MG63 (cell line): ENCODE measurements at regions not wholly inside any gene's neighbourhood (a gene's known extent, or its start where the extent isn't known, plus 50 kb on each side); places are given as distances from the start of the nearest gene placed in this dataset.
"Not testable (repeated sequence)": the region's sequence is repeated elsewhere in the genome, so short reads cannot be mapped to it uniquely, and the experiment has no call there.

Source experiments
- DNase-seq: peaks from one replicate; pipeline ENCODE4 v3.0.0-alpha.2; 2020
- H3K27me3 ChIP-seq: fragments of 250-450 bp; sonication (Bioruptor Pico); 2 replicates; pipeline ENCODE4 v1.5.1; 2020; ENCODE audit warnings: mild to moderate bottlenecking, moderate library complexity
- H3K36me3 ChIP-seq: fragments of 250-450 bp; sonication (Bioruptor Pico); 2 replicates; pipeline ENCODE4 v1.5.1; 2020; ENCODE audit warnings: mild to moderate bottlenecking, moderate library complexity
- H3K4me3 ChIP-seq: fragments of 250-450 bp; sonication (Bioruptor Pico); 2 replicates; pipeline ENCODE4 v1.5.1; 2020; ENCODE audit warnings: mild to moderate bottlenecking, moderate library complexity
- H3K9me3 ChIP-seq: fragments of 250-450 bp; sonication (Bioruptor Pico); 2 replicates; pipeline ENCODE4 v1.5.1; 2020; ENCODE audit warnings: mild to moderate bottlenecking, moderate library complexity

GRCh38 chr10:27364028-27364427, 123.4 kb upstream of the ACBD5 start:
- Histone ChIP-seq H3K27me3 (no peaks in the 10 kb centered on the region), H3K9me3 (no peaks in the 10 kb centered on the region), H3K4me3 (no peak overlapping the region), H3K36me3 (no peaks in the 10 kb centered on the region)
- DNase-seq: no peak

DNA sequence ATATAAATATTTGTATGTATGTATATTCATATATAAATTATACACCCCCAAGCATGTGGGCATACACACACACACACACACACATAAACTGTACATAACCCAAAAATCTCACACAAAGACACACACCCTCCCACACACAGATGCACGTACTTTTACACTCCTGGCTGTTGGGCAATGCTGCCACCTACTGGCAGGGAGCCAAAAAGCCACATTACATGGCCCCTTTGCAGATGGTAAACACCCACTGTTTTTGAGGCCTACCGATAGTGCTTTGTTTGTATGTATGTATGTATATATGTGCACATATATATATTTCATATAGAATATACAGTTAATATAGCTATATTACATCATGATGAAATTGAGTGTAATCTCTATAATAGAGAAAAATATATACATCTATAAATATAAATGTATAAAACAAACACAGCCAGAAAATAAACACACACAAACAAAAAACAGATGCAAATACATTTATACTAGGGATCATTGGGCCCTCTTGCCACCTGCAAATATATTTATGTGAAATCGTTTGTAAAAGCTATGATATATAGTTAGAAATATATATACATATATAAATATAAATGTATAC, 120.1 kb upstream of the ACBD5 start:
- peak; percentile 51 for DNase-seq
- Histone ChIP-seq H3K36me3 (no peaks in the 10 kb centered on the region), H3K27me3 (no peaks in the 10 kb centered on the region), H3K9me3 (no peaks in the 10 kb centered on the region), H3K4me3 (no peak overlapping the region)

GRCh38 chr10:27359792-27360355, 119.3 kb upstream of the ACBD5 start:
- no peaks in the 10 kb centered on the region for H3K27me3 ChIP-seq
- DNase-seq: no peak
- H3K36me3 ChIP-seq: no peaks in the 10 kb centered on the region
- H3K9me3 ChIP-seq: no peaks in the 10 kb centered on the region
- no peak overlapping the region for H3K4me3 ChIP-seq

DNA sequence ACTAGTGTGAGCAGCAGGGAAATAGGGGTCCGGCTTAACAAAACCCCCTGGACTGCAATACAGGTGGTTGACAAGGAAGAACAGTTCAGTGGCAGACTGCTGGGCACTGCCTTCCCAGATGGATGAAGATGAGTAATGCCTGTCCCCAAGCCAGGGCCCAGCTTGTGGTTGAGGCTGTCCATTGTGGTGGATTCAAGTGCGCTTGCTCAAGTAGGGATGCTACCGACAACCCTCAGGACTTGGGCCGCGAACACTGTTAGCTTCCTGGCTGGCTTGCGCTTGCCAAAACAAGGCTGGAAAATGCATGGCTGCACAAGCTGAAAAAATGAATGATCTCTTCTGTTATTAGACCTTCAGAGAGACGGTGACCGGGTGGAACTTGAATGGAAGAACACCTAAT, 116.1 kb upstream of the ACBD5 start:
- Histone ChIP-seq H3K36me3 (no peaks in the 10 kb centered on the region), H3K4me3 (no peak overlapping the region), H3K9me3 (no peaks in the 10 kb centered on the region), H3K27me3 (peaks cover 2% of the 10 kb centered on the region; the same call in 1 of the 2 replicates)
- DNase-seq: no peak

DNA sequence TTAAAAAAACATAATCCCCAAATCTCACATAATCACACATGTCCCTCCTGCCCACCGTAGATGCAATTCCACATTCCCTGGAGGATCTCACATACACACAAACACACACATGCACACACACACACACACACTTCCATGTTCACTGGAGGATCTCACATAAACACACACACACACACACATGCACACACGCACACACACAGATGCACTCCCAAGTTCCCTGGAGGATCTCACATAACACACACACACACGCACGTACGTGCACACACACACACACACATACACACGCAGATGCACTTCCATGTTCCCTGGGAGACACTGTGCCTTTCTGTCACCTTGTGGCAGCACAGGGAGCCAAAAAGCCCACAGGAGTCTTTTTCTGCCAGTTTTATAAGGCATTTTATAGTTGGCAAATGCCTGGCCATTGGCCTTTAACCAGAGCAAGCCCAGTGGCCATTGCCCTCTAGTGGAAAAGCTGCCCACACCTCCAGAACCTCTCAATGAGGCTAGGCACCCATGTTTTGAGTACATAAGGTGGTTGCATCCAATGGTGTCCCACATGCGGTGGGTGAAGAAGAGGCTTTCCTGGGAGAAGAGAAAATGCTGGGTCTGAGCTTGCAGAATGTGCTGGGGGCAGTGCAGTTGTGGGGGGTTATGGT, 115.4 kb upstream of the ACBD5 start:
- Histone ChIP-seq H3K27me3 (peaks cover 5% of the 10 kb centered on the region; the same call in 1 of the 2 replicates), H3K9me3 (no peaks in the 10 kb centered on the region), H3K36me3 (no peaks in the 10 kb centered on the region), H3K4me3 (no peak overlapping the region)
- no peak for DNase-seq

DNA sequence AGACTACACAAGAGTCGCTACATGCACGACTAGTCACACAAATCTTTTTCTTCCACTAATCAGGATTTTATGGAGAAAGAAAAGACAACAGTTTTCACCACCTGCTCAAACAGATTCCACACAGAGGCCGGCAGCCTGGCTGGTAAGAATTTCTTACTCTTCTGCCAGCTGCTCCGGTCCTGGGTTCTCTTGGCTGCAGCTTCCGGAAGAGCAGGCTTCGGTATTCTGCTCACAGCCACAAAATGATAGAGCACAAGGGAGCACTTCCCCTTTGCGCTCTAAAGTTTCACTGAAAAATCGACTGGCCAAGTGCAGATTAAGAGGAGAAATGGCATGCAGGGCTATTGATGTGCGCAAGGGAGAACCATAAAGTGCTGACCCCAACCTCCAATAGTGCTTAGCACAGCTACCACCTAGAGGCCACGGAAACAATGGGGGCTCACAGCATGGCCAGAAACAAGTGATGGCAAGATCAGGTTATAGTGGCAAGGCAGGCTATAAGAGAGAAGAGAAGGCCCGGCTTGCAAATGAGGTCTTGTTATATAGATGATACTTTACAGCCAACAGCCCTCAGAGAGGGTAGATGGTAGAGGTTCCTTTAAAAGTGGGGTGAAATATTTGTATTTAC, 114.2 kb upstream of the ACBD5 start:
- not testable (repeated sequence) for H3K27me3 ChIP-seq, H3K4me3 ChIP-seq, H3K9me3 ChIP-seq, H3K36me3 ChIP-seq
- peak; percentile 12 for DNase-seq

DNA sequence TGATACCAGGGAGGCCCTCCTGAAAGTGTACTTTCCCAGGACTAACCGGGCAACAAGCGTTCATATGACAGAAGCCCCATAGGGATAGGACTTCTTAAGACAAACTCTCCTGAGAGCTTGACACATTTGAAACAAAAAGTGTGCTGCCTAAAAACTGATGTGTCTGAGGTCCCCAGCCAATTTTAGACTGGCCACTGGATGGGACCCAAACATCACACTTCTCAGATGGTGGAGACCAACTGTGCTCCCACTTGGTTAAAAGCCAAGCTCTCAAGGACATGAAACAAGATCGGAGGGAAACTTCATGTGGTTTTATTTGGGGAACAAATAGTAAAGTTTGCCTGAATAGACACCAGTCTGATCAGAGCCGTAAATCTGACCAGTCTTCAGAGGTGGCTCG, 113.5 kb upstream of the ACBD5 start:
- H3K4me3 ChIP-seq, H3K9me3 ChIP-seq, H3K27me3 ChIP-seq, DNase-seq, H3K36me3 ChIP-seq: not testable (repeated sequence)

DNA sequence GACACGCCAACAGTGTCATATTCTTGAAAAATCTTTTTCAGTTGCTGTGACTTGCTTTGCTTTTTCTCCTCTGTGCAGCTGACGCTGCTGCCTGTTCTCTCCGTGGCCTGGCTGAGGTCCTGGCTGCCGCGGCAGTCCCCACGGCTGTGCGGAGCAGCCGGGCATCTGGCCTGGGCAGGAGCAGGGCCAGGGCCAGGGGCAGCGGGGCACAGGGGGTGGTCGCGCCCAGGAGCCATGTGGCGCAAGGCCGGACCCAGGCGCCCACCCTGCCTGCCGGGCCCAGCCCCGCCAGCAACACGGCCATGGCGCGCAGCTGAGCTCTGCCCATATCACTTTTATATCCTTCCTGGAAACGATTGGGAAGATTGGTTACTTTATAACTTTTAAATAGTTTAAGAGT, 109.4 kb upstream of the ACBD5 start:
- no peaks in the 10 kb centered on the region for H3K36me3 ChIP-seq
- no peaks in the 10 kb centered on the region for H3K9me3 ChIP-seq
- H3K4me3 ChIP-seq: no peak overlapping the region
- no peak for DNase-seq
- peaks cover 19% of the 10 kb centered on the region for H3K27me3 ChIP-seq

GRCh38 chr10:27347827-27348207, 107.2 kb upstream of the ACBD5 start:
- not testable (repeated sequence) for H3K9me3 ChIP-seq, DNase-seq, H3K4me3 ChIP-seq, H3K36me3 ChIP-seq
- H3K27me3 ChIP-seq: peaks cover 33% of the 10 kb centered on the region

GRCh38 chr10:27345455-27345920, 104.9 kb upstream of the ACBD5 start:
- peaks cover 31% of the 10 kb centered on the region for H3K27me3 ChIP-seq
- DNase-seq: no peak
- no peaks in the 10 kb centered on the region for H3K9me3 ChIP-seq
- no peak overlapping the region for H3K4me3 ChIP-seq
- no peaks in the 10 kb centered on the region for H3K36me3 ChIP-seq

DNA sequence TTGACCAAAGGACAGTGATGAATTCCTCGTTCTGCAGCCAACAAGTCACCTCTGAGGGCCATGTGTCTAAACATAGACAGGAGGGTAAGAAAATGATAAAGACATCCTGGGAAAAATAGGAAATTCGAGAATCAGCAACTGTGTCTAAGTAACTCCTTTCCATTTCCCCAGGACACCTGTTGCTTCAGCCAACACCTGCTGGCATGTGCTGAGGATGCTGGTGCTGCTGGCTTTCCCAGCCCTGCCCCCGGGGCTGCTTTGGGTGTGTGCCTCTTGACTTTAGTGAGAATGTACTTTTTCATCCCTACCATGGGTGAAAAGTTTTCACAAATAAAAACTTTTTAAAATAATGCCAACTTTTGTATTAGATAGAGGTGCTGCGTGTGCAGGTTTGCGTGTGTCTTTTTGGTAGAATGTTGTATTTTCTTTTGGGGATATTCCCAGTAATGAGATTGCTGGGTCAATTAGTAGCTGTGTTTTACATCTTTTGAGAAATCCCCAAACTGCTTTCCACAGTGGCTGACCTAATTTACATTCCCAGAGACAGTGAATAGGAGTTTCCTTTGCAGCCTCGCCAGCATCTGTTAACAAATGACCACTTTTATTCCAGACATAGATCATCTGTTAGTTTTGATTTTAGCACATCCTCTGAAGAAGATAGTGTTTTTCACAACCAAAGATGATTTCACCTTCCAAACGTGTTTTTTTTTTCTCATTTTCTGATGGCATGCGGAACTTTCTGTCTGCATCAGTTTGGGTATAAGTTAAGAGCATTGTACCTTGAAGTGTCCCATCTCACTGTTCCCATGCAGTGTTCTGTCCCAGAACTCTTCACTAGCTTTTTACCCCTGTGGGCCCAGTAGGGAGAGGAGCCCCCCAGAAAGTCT, 104.2 kb upstream of the ACBD5 start:
- peaks cover 31% of the 10 kb centered on the region for H3K27me3 ChIP-seq
- no peaks in the 10 kb centered on the region for H3K9me3 ChIP-seq
- no peaks in the 10 kb centered on the region for H3K36me3 ChIP-seq
- no peak overlapping the region for H3K4me3 ChIP-seq
- DNase-seq: no peak

DNA sequence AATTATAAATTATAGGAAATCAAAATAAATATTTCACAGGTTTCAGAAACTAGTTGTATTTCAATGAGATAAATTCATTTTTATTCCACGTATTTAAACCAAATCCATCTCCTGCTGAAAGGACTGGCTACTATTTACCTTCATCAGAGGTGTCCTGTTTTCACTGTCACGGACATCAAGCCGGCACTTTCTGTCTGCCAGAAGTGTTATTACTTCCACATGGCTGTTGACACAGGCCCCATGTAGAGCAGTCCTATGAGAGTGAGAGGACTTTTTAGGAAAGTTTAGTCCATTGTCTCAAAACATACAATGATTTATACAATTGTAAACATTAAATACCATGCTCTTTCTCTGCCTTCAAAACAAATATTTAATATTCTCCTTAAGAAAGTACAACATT, 100.4 kb upstream of the ACBD5 start:
- Histone ChIP-seq H3K36me3 (no peaks in the 10 kb centered on the region), H3K9me3 (no peaks in the 10 kb centered on the region), H3K4me3 (no peak overlapping the region), H3K27me3 (peaks cover 27% of the 10 kb centered on the region)
- DNase-seq: no peak

GRCh38 chr10:27335246-27335645, 94.6 kb upstream of the ACBD5 start:
- H3K9me3 ChIP-seq, H3K36me3 ChIP-seq, DNase-seq, H3K4me3 ChIP-seq, H3K27me3 ChIP-seq: not testable (repeated sequence)

GRCh38 chr10:27330074-27330473, 89.5 kb upstream of the ACBD5 start:
- no peak for DNase-seq
- H3K27me3 ChIP-seq: peaks cover 10% of the 10 kb centered on the region
- H3K9me3 ChIP-seq: no peaks in the 10 kb centered on the region
- no peaks in the 10 kb centered on the region for H3K36me3 ChIP-seq
- H3K4me3 ChIP-seq: no peak overlapping the region

- H3K36me3 ChIP-seq: no peaks in the 10 kb centered on the region
- no peak for DNase-seq
- H3K9me3 ChIP-seq: no peaks in the 10 kb centered on the region
- no peak overlapping the region for H3K4me3 ChIP-seq
- H3K27me3 ChIP-seq: peaks cover 10% of the 10 kb centered on the region
Observed at GRCh38 chr10:27328946-27329345, 88.3 kb upstream of the ACBD5 start.

GRCh38 chr10:27326748-27327147, 86.2 kb upstream of the ACBD5 start:
- H3K4me3 ChIP-seq, H3K27me3 ChIP-seq, H3K9me3 ChIP-seq, H3K36me3 ChIP-seq, DNase-seq: not testable (repeated sequence)
